MM.1S (cell line): ENCODE measurements at regions not wholly inside any gene's neighbourhood (a gene's known extent, or its start where the extent isn't known, plus 50 kb on each side); places are given as distances from the start of the nearest gene placed in this dataset.

Experiments
- DNase-seq: peaks from one replicate; pipeline ENCODE4 v3.0.0-alpha.2; 2015
- H2AFZ ChIP-seq: fragments of 300-600 bp; sonication (generic); 2 replicates; pipeline ENCODE4 v1.6.0; 2016; ENCODE audit warnings: antibody characterized with exemption, low read length
- H3F3A ChIP-seq: fragments of 300-600 bp; sonication (generic); 2 replicates; pipeline ENCODE4 v1.6.1; 2016; ENCODE audit warnings: mild to moderate bottlenecking, antibody characterized with exemption, low read length, moderate library complexity, mixed read lengths; ENCODE audit not compliant: insufficient read depth
- H3K27ac ChIP-seq: fragments of 300-600 bp; sonication (generic); 2 replicates; pipeline ENCODE4 v1.5.1; 2016; ENCODE audit warnings: mild to moderate bottlenecking, low read length
- H3K27me3 ChIP-seq: fragments of 300-600 bp; sonication (generic); replicated peaks from 2 replicates; pipeline ENCODE4 v1.6.0; 2016; ENCODE audit warnings: low read length; ENCODE audit not compliant: insufficient read depth
- H3K36me3 ChIP-seq: fragments of 300-600 bp; sonication (generic); replicated peaks from 2 replicates; pipeline ENCODE4 v1.6.1; 2016; ENCODE audit warnings: mild to moderate bottlenecking, low read length, mixed read lengths; ENCODE audit not compliant: insufficient read depth
- H3K4me1 ChIP-seq: fragments of 300-600 bp; sonication (generic); 2 replicates; pipeline ENCODE4 v1.6.1; 2016; ENCODE audit warnings: low read length, mixed read lengths
- H3K4me2 ChIP-seq: fragments of 300-600 bp; sonication (generic); 2 replicates; pipeline ENCODE4 v1.6.0; 2016; ENCODE audit warnings: low read depth, low read length
- H3K4me3 ChIP-seq: fragments of 300-600 bp; sonication (generic); 2 replicates; pipeline ENCODE4 v1.5.1; 2016; ENCODE audit warnings: low read length, mixed read lengths
- H3K79me2 ChIP-seq: fragments of 300-600 bp; sonication (generic); 2 replicates; pipeline ENCODE4 v1.6.1; 2016; ENCODE audit warnings: mixed run types, low read length, mixed read lengths
- H3K9ac ChIP-seq: fragments of 300-600 bp; sonication (generic); 2 replicates; pipeline ENCODE4 v1.6.1; 2016; ENCODE audit warnings: low read length, mixed read lengths
- H3K9me2 ChIP-seq: fragments of 300-600 bp; sonication (generic); replicated peaks from 2 replicates; pipeline ENCODE4 v1.6.1; 2016; ENCODE audit warnings: mild to moderate bottlenecking, low read length, mixed read lengths; ENCODE audit not compliant: insufficient read depth
- H3K9me3 ChIP-seq: fragments of 300-600 bp; sonication (generic); replicated peaks from 2 replicates; pipeline ENCODE4 v1.6.1; 2016; ENCODE audit warnings: mild to moderate bottlenecking, low read length, mixed read lengths; ENCODE audit not compliant: insufficient read depth
- H4K20me1 ChIP-seq: fragments of 300-600 bp; sonication (generic); 2 replicates; pipeline ENCODE4 v1.6.1; 2016; ENCODE audit warnings: mild to moderate bottlenecking, low read length, moderate library complexity, mixed read lengths; ENCODE audit not compliant: insufficient read depth
- CTCF ChIP-seq: fragments of 300-600 bp; sonication (generic); IDR thresholded peaks from 2 replicates; pipeline ENCODE4 v1.5.1; 2016; ENCODE audit warnings: antibody characterized with exemption, low read length, mixed read lengths
- EZH2 ChIP-seq: fragments of 300-600 bp; sonication (generic); optimal IDR thresholded peaks from 2 replicates; pipeline ENCODE3; 2017; ENCODE audit warnings: low read depth, mild to moderate bottlenecking, antibody characterized with exemption, low read length, mixed read lengths
- EZH2phosphoT487 ChIP-seq: fragments of 300-600 bp; sonication (generic); IDR thresholded peaks from 2 replicates; pipeline ENCODE4 v1.6.1; 2018; ENCODE audit warnings: antibody characterized with exemption, low read length

GRCh38 chr2:183892315-183892941 is 705.9 kb upstream of the ZNF804A start:
- no peaks in the 10 kb centered on the region for H3K9me3 ChIP-seq
- H4K20me1 ChIP-seq = no peaks in the 10 kb centered on the region
- no peaks in the 10 kb centered on the region for H3K9me2 ChIP-seq
- no peaks in the 10 kb centered on the region for H3F3A ChIP-seq
- H3K79me2 ChIP-seq = no peaks in the 10 kb centered on the region
- no peaks in the 10 kb centered on the region for H3K4me1 ChIP-seq
- H3K9ac ChIP-seq = no peak overlapping the region
- no peak overlapping the region for H3K4me2 ChIP-seq
- TF ChIP-seq EZH2 (no peak), CTCF (no peak), EZH2phosphoT487 (no peak)
- no peak overlapping the region for H3K27ac ChIP-seq
- no peak for DNase-seq
- no peak overlapping the region for H3K4me3 ChIP-seq
- H2AFZ ChIP-seq = no peak overlapping the region
- no peaks in the 10 kb centered on the region for H3K36me3 ChIP-seq
- H3K27me3 ChIP-seq = no peaks in the 10 kb centered on the region

GRCh38 chr2:183898641-183899040 is 699.7 kb upstream of the ZNF804A start:
- no peaks in the 10 kb centered on the region for H3K36me3 ChIP-seq
- no peaks in the 10 kb centered on the region for H4K20me1 ChIP-seq
- H3F3A ChIP-seq = no peaks in the 10 kb centered on the region
- no peaks in the 10 kb centered on the region for H3K4me1 ChIP-seq
- H3K9ac ChIP-seq = no peak overlapping the region
- H2AFZ ChIP-seq = no peak overlapping the region
- no peaks in the 10 kb centered on the region for H3K27me3 ChIP-seq
- no peaks in the 10 kb centered on the region for H3K9me3 ChIP-seq
- no peak overlapping the region for H3K27ac ChIP-seq
- TF ChIP-seq EZH2phosphoT487 (no peak), CTCF (no peak), EZH2 (no peak)
- no peaks in the 10 kb centered on the region for H3K9me2 ChIP-seq
- no peaks in the 10 kb centered on the region for H3K79me2 ChIP-seq
- H3K4me2 ChIP-seq = no peak overlapping the region
- DNase-seq = no peak
- H3K4me3 ChIP-seq = no peak overlapping the region

- Histone ChIP-seq H3F3A (no peaks in the 10 kb centered on the region), H3K79me2 (no peaks in the 10 kb centered on the region), H4K20me1 (no peaks in the 10 kb centered on the region), H3K9me3 (no peaks in the 10 kb centered on the region), H3K4me2 (no peak overlapping the region), H3K4me3 (no peak overlapping the region), H3K4me1 (no peaks in the 10 kb centered on the region), H3K27ac (no peak overlapping the region), H2AFZ (no peak overlapping the region), H3K9ac (no peak overlapping the region), H3K27me3 (no peaks in the 10 kb centered on the region), H3K9me2 (no peaks in the 10 kb centered on the region), H3K36me3 (no peaks in the 10 kb centered on the region)
- TF ChIP-seq EZH2 (no peak), EZH2phosphoT487 (no peak), CTCF (no peak)
- DNase-seq = no peak
Observed at GRCh38 chr2:183901931-183902330, 696.4 kb upstream of the ZNF804A start.
